Type B pancreatic cell (in vitro differentiated cells): ENCODE measurements at regions not wholly inside any gene's neighbourhood (a gene's known extent, or its start where the extent isn't known, plus 50 kb on each side); places are given as distances from the start of the nearest gene placed in this dataset.
"Not testable (repeated sequence)": the region's sequence is repeated elsewhere in the genome, so short reads cannot be mapped to it uniquely, and the experiment has no call there.

Experiments
- DNase-seq: peaks from one replicate; pipeline ENCODE4 v3.0.0; 2021; ENCODE audit warnings: mixed read lengths; ENCODE audit not compliant: unreplicated experiment; ENCODE audit errors: extremely low spot score
- H3K27ac Mint-ChIP-seq: 2 replicates; pipeline ENCODE4 v1.8.0; 2021; ENCODE audit warnings: mild to moderate bottlenecking, mixed read lengths
- H3K27me3 Mint-ChIP-seq: 2 replicates; pipeline ENCODE4 v1.8.0; 2021; ENCODE audit warnings: mixed read lengths
- H3K36me3 Mint-ChIP-seq: 2 replicates; pipeline ENCODE4 v1.8.0; 2021; ENCODE audit warnings: mixed read lengths
- H3K4me1 Mint-ChIP-seq: one replicate; pipeline ENCODE4 v1.8.0; 2021; ENCODE audit warnings: mixed read lengths; ENCODE audit not compliant: unreplicated experiment
- H3K4me3 Mint-ChIP-seq: 2 replicates; pipeline ENCODE4 v1.8.0; 2021; ENCODE audit warnings: mild to moderate bottlenecking, mixed read lengths
- H3K9me3 Mint-ChIP-seq: 2 replicates; pipeline ENCODE4 v1.8.0; 2021; ENCODE audit warnings: mixed read lengths
- TF ChIP-seq, protein P1 (sequence below): fragments of 200-600 bp; sonication (generic); conservative IDR thresholded peaks from 2 replicates; pipeline ENCODE4 v1.5.0; 2021; ENCODE audit warnings: antibody characterized with exemption, mild to moderate bottlenecking

DNA sequence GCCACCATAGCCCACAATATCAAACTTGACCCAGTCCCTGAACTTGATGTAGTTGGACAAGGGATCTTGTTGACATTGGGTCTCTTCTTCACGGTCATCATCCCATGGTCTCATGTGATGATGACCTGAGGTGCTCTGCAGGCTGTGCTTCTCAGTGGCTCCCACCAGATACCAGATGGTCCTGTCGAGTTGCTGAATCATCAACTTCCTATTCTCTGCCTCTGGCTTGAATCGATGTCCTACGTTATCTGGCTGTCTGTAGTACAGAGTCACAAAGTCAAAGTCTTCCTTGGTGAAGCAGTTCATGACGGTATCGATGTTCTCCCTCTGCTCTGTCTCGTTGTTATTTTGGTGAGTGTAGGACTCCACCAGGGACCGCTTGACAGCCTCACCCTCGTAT lies 145.7 kb upstream of the ALDH3B2 start:
- DNase-seq, result no peak
- Mint-ChIP-seq H3K36me3 (no peaks in the 10 kb centered on the region), H3K27me3 (peaks cover 26% of the 10 kb centered on the region), H3K27ac (no peak overlapping the region), H3K4me1 (no peaks in the 10 kb centered on the region), H3K4me3 (no peak overlapping the region), H3K9me3 (no peaks in the 10 kb centered on the region)
- TF ChIP-seq, protein P1, sequence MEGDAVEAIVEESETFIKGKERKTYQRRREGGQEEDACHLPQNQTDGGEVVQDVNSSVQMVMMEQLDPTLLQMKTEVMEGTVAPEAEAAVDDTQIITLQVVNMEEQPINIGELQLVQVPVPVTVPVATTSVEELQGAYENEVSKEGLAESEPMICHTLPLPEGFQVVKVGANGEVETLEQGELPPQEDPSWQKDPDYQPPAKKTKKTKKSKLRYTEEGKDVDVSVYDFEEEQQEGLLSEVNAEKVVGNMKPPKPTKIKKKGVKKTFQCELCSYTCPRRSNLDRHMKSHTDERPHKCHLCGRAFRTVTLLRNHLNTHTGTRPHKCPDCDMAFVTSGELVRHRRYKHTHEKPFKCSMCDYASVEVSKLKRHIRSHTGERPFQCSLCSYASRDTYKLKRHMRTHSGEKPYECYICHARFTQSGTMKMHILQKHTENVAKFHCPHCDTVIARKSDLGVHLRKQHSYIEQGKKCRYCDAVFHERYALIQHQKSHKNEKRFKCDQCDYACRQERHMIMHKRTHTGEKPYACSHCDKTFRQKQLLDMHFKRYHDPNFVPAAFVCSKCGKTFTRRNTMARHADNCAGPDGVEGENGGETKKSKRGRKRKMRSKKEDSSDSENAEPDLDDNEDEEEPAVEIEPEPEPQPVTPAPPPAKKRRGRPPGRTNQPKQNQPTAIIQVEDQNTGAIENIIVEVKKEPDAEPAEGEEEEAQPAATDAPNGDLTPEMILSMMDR, result no peak

- not testable (repeated sequence) for H3K36me3 Mint-ChIP-seq, H3K4me3 Mint-ChIP-seq, H3K4me1 Mint-ChIP-seq, H3K27ac Mint-ChIP-seq, H3K9me3 Mint-ChIP-seq, DNase-seq
- peaks cover 14% of the 10 kb centered on the region for H3K27me3 Mint-ChIP-seq
These were observed 143.1 kb upstream of the ALDH3B2 start for GRCh38 chr11:67817558-67817957.

DNA sequence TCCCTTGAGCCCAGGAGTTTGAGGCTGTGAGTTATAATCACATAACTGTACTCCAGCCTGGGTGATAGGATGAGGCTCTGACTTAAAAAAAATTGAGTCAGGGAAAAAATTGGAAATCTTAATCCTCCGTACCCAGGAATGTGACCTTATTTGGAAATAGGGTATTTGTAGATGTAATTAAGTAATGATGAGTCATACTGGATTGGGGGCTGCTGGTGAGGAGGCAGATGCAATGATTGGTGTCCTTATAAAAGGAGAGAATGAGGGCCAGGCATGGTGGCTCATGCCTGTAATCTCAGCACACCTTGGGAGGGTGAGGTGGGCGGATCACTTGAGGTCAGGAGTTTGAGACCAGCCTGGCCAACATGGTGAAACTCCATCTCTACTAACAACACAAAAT lies 134.9 kb upstream of the ALDH3B2 start:
- not testable (repeated sequence) for DNase-seq, H3K36me3 Mint-ChIP-seq, H3K9me3 Mint-ChIP-seq, H3K27ac Mint-ChIP-seq, H3K4me3 Mint-ChIP-seq
- Mint-ChIP-seq H3K4me1 (peaks cover 14% of the 10 kb centered on the region), H3K27me3 (peaks cover 20% of the 10 kb centered on the region)

GRCh38 chr11:67807896-67808295 lies 133.5 kb upstream of the ALDH3B2 start:
- H3K27me3 Mint-ChIP-seq, result peaks cover 20% of the 10 kb centered on the region
- not testable (repeated sequence) for H3K4me3 Mint-ChIP-seq, H3K9me3 Mint-ChIP-seq, H3K27ac Mint-ChIP-seq, DNase-seq, H3K36me3 Mint-ChIP-seq
- H3K4me1 Mint-ChIP-seq, result peaks cover 17% of the 10 kb centered on the region

- not testable (repeated sequence) for H3K36me3 Mint-ChIP-seq, DNase-seq, H3K9me3 Mint-ChIP-seq
- Mint-ChIP-seq H3K4me3 (peak overlapping the region; percentile 92), H3K27ac (peak overlapping the region; percentile 73), H3K4me1 (peaks cover 12% of the 10 kb centered on the region), H3K27me3 (peaks cover 13% of the 10 kb centered on the region)
These were observed 132.4 kb upstream of the ALDH3B2 start for GRCh38 chr11:67806728-67807235.

- not testable (repeated sequence) for DNase-seq, H3K36me3 Mint-ChIP-seq
- peak overlapping the region; percentile 92 for H3K4me3 Mint-ChIP-seq
These were observed 131.8 kb upstream of the ALDH3B2 start for GRCh38 chr11:67806183-67806582.

GRCh38 chr11:67805253-67806126 lies 131.1 kb upstream of the ALDH3B2 start:
- DNase-seq, result peak; percentile 99
- Mint-ChIP-seq H3K4me1 (peaks cover 12% of the 10 kb centered on the region), H3K4me3 (peak overlapping the region; percentile 92), H3K27ac (peak overlapping the region; percentile 98)
- H3K27me3 Mint-ChIP-seq, H3K9me3 Mint-ChIP-seq, H3K36me3 Mint-ChIP-seq: not testable (repeated sequence)

More at GRCh38 chr11:67806183-67806582, 131.8 kb upstream of the ALDH3B2 start:
- H3K4me1 Mint-ChIP-seq, result peaks cover 12% of the 10 kb centered on the region
- not testable (repeated sequence) for H3K27me3 Mint-ChIP-seq, H3K9me3 Mint-ChIP-seq
- H3K27ac Mint-ChIP-seq, result peak overlapping the region; percentile 73

GRCh38 chr11:67804435-67805252 lies 130.2 kb upstream of the ALDH3B2 start:
- Mint-ChIP-seq H3K4me1 (peaks cover 12% of the 10 kb centered on the region), H3K4me3 (peak overlapping the region; percentile 92), H3K27ac (peak overlapping the region; percentile 81)
- not testable (repeated sequence) for H3K36me3 Mint-ChIP-seq, H3K27me3 Mint-ChIP-seq, H3K9me3 Mint-ChIP-seq, DNase-seq

DNA sequence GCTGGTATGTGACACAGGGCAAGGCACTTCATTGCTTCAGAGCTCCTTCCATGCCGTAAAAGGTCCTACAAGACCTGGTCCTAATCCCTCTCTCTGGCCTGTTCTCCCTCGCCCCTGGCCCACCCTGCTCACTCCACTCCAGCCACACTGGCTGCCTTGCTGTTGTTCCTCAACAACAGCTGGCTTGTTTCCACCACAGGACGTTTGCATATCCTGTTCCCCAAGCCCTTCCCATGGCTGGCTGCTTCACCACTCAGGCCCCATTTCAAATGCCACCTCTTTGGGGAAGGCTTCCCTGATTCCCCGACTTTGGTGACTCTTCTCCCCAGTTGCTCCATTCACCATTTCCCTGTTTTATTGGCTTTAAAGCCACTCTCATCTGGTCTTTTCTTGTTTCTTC lies 129.1 kb upstream of the ALDH3B2 start:
- not testable (repeated sequence) for H3K36me3 Mint-ChIP-seq, DNase-seq, H3K27me3 Mint-ChIP-seq, H3K27ac Mint-ChIP-seq, H3K9me3 Mint-ChIP-seq
- Mint-ChIP-seq H3K4me1 (peaks cover 12% of the 10 kb centered on the region), H3K4me3 (peak overlapping the region; percentile 7)

- not testable (repeated sequence) for DNase-seq, H3K36me3 Mint-ChIP-seq, H3K27me3 Mint-ChIP-seq, H3K27ac Mint-ChIP-seq, H3K9me3 Mint-ChIP-seq
- Mint-ChIP-seq H3K4me1 (peaks cover 12% of the 10 kb centered on the region), H3K4me3 (peak overlapping the region; percentile 7)
These were observed 128.6 kb upstream of the ALDH3B2 start for GRCh38 chr11:67803055-67803454.

GRCh38 chr11:67802623-67803022 lies 128.2 kb upstream of the ALDH3B2 start:
- not testable (repeated sequence) for DNase-seq, H3K36me3 Mint-ChIP-seq, H3K27ac Mint-ChIP-seq, H3K27me3 Mint-ChIP-seq, H3K9me3 Mint-ChIP-seq, H3K4me3 Mint-ChIP-seq
- peaks cover 12% of the 10 kb centered on the region for H3K4me1 Mint-ChIP-seq

GRCh38 chr11:67801397-67801796 lies 127.0 kb upstream of the ALDH3B2 start:
- not testable (repeated sequence) for H3K4me1 Mint-ChIP-seq, H3K4me3 Mint-ChIP-seq, DNase-seq, H3K36me3 Mint-ChIP-seq, H3K27me3 Mint-ChIP-seq, H3K27ac Mint-ChIP-seq, H3K9me3 Mint-ChIP-seq
